Endothelial cell of umbilical vein (primary cell): ENCODE measurements at regions not wholly inside any gene's neighbourhood (a gene's known extent, or its start where the extent isn't known, plus 50 kb on each side); places are given as distances from the start of the nearest gene placed in this dataset.

Experiments used
- BruUV-seq: library from RNA; stranded (reverse); fragments of 400-500 nt; replicated peaks from 2 replicates; lab custom pipeline; 2021; lab: Mats Ljungman, UMichigan
- CTCF ChIA-PET: fragments of 300-600, 350-600 bp; sonication (Branson Sonifier 250); formaldehyde crosslinking; loops from one replicate; lab custom pipeline; 2021; ENCODE audit warnings: antibody characterized with exemption, inconsistent platforms; lab: Charles Lee
- POLR2A ChIA-PET: fragments of 300-600, 350-600 bp; sonication (Branson Sonifier 250); formaldehyde crosslinking; loops from one replicate; lab custom pipeline; 2021; ENCODE audit warnings: antibody characterized with exemption, inconsistent platforms; lab: Charles Lee
- DNase-seq: peaks from one replicate; pipeline ENCODE4 v3.0.0-alpha.2; 2011; ENCODE audit warnings: low read depth, low spot score
- FAIRE-seq: peaks from 2 replicates; lab custom pipeline; 2011; peaks lifted over from hg19 to GRCh38; lab: Jason Lieb, UNC
- H2AFZ ChIP-seq: 2 replicates; pipeline ENCODE4 v1.6.0; 2012; ENCODE audit warnings: low read depth, low read length, control low read depth, inconsistent platforms
- H3K27ac ChIP-seq: 2 replicates; pipeline ENCODE4 v1.5.1; 2011; ENCODE audit warnings: low read depth, mild to moderate bottlenecking, control low read depth, low read length, moderate library complexity; ENCODE audit not compliant: insufficient read depth
- H3K27me3 ChIP-seq, 2 experiments: 2 replicates each; pipeline versions ENCODE4 v1.6.0 to v1.6.1; 2011; ENCODE audit warnings: low read length in 2 of 2, mixed read lengths in 1 of 2; ENCODE audit not compliant: control insufficient read depth in 2 of 2, insufficient read depth in 2 of 2
- H3K36me3 ChIP-seq, 2 experiments: 2 replicates in 1 of 2; 3 replicates in 1 of 2; pipeline ENCODE4 v1.5.1; 2011; ENCODE audit warnings: low read length in 2 of 2, mild to moderate bottlenecking in 1 of 2, moderate library complexity in 1 of 2; ENCODE audit not compliant: control insufficient read depth in 2 of 2, insufficient read depth in 2 of 2; ENCODE audit errors: extremely low read depth in 1 of 2
- H3K4me1 ChIP-seq: 3 replicates; pipeline ENCODE4 v1.5.1; 2011; ENCODE audit warnings: mild to moderate bottlenecking, low read length; ENCODE audit not compliant: control insufficient read depth, insufficient read depth; ENCODE audit errors: extremely low read depth
- H3K4me2 ChIP-seq: 2 replicates; pipeline ENCODE4 v1.6.1; 2011; ENCODE audit warnings: low read length, control low read depth, mixed read lengths; ENCODE audit not compliant: insufficient read depth
- H3K4me3 ChIP-seq, 3 experiments: fragments of 200-600 bp in 1 of 3; sonication (generic), shearing (Covaris generic) in 1 of 3; replicated peaks in 1 of 3; 2 replicates each; pipeline ENCODE4 v1.5.1; 2011 to 2016; ENCODE audit warnings: control low read depth in 3 of 3, low read length in 3 of 3, mild to moderate bottlenecking in 2 of 3, inconsistent platforms in 1 of 3, low read depth in 1 of 3, moderate library complexity in 1 of 3; ENCODE audit not compliant: insufficient read depth in 1 of 3
- H3K79me2 ChIP-seq: 2 replicates; pipeline ENCODE4 v1.6.0; 2012; ENCODE audit warnings: low read length, inconsistent platforms; ENCODE audit not compliant: control insufficient read depth, insufficient read depth
- H3K9ac ChIP-seq: replicated peaks from 2 replicates; pipeline ENCODE3; 2011; ENCODE audit warnings: low read length, control low read depth; ENCODE audit not compliant: insufficient read depth; ENCODE audit errors: extremely low read depth
- H3K9me1 ChIP-seq: replicated peaks from 3 replicates; pipeline ENCODE4 v1.6.0; 2011; ENCODE audit warnings: mild to moderate bottlenecking, low read length; ENCODE audit not compliant: control insufficient read depth, insufficient read depth; ENCODE audit errors: extremely low read depth
- H3K9me3 ChIP-seq: replicated peaks from 2 replicates; pipeline ENCODE4 v1.5.1; 2012; ENCODE audit warnings: low read length, inconsistent platforms; ENCODE audit not compliant: control insufficient read depth, insufficient read depth
- H4K20me1 ChIP-seq: replicated peaks from 2 replicates; pipeline ENCODE3; 2011; ENCODE audit warnings: mild to moderate bottlenecking, low read length; ENCODE audit not compliant: control insufficient read depth, insufficient read depth; ENCODE audit errors: extremely low read depth
- EZH2 ChIP-seq: IDR thresholded peaks from 2 replicates; pipeline ENCODE4 v1.6.1; 2012; ENCODE audit warnings: borderline replicate concordance, low read depth, mild to moderate bottlenecking, moderate library complexity, low read length, inconsistent platforms; ENCODE audit not compliant: severe bottlenecking
- FOS ChIP-seq: IDR thresholded peaks from 2 replicates; pipeline ENCODE4 v1.6.1; 2011; ENCODE audit warnings: mild to moderate bottlenecking, low read length, moderate library complexity, borderline replicate concordance; ENCODE audit not compliant: insufficient read depth
- GATA2 ChIP-seq: IDR thresholded peaks from 2 replicates; pipeline ENCODE4 v1.7.0; 2011; ENCODE audit warnings: low read depth, mild to moderate bottlenecking, moderate library complexity, mixed read lengths, low read length; ENCODE audit not compliant: insufficient read length, insufficient read depth
- JUN ChIP-seq: IDR thresholded peaks from 2 replicates; pipeline ENCODE4 v1.6.1; 2011; ENCODE audit warnings: borderline replicate concordance, low read depth; ENCODE audit not compliant: insufficient read length, insufficient read depth
- MYC ChIP-seq: IDR thresholded peaks from one replicate; pipeline ENCODE4 v1.6.1; 2011; ENCODE audit warnings: mild to moderate bottlenecking, low read depth, low read length
- POLR2A ChIP-seq: IDR thresholded peaks from 2 replicates; pipeline ENCODE4 v1.6.1; 2012; ENCODE audit warnings: low read depth, mild to moderate bottlenecking, control low read depth, low read length
- POLR2AphosphoS5 ChIP-seq: IDR thresholded peaks from 2 replicates; pipeline ENCODE4 v1.6.1; 2012; ENCODE audit warnings: low read depth, mild to moderate bottlenecking, control low read depth, low read length, moderate library complexity; ENCODE audit not compliant: insufficient read depth
- dilution Hi-C: fragments of 300-500 bp; cut with MboI; formaldehyde crosslinking; loops from one replicate; pipeline ENCODE4 v1.15.0; 2019; ENCODE audit warnings: low sequenced_read_pairs; ENCODE audit not compliant: extremely low pct_ligation_motif_present
- intact Hi-C: fragments of 100-400 bp; cut with micrococcal nuclease; formaldehyde crosslinking; loops from one replicate; pipeline ENCODE4 v1.10.0; 2022
- TF ChIP-seq, protein P1 (sequence below), 2 donors: IDR thresholded peaks; 1 replicate in 1 of 2; 2 replicates in 1 of 2; pipeline ENCODE4 v1.5.1; 2011; ENCODE audit warnings: low read length in 2 of 2, mild to moderate bottlenecking in 2 of 2, moderate library complexity in 2 of 2, control low read depth in 1 of 2, inconsistent platforms in 1 of 2, low read depth in 1 of 2; ENCODE audit not compliant: insufficient read depth in 1 of 2; ENCODE audit errors: extremely low read depth in 1 of 2

DNA sequence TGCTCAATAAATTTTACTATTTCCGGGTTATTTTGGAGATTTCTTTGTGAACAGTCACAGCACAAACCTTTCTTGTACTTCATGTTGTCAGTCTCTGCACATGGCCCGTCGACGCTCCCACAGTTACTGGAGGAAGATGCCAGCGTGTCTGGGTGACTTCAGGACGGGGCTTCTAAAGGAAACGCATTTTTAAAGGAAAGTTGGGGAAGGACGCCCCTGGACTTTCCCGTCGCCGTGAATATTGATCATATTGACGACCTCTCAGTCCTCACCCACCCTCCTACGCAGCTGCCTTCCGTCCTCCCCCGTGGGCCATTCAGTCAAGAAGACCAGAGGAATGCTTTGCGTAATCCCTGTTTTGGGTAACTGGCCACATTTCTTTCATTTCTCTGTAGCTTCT lies 71.1 kb upstream of the SNTG2 start:
- Histone ChIP-seq H3K4me3 (no peak overlapping the region), H3K9me3 (no peaks in the 10 kb centered on the region), H3K9ac (no peak overlapping the region), H4K20me1 (no peaks in the 10 kb centered on the region), H3K79me2 (no peaks in the 10 kb centered on the region), H3K36me3 (no peaks in the 10 kb centered on the region), H3K4me2 (no peak overlapping the region), H3K4me1 (no peaks in the 10 kb centered on the region), H2AFZ (no peak overlapping the region), H3K27me3 (no peaks in the 10 kb centered on the region), H3K27ac (no peak overlapping the region), H3K9me1 (no peaks in the 10 kb centered on the region)
- no TSS peak for BruUV-seq
- DNase-seq = no peak
- POLR2A ChIA-PET = no interaction called here
- CTCF ChIA-PET = no interaction called here
- intact Hi-C loops = no loop called here
- dilution Hi-C loops = no loop called here
- TF ChIP-seq, protein P1, sequence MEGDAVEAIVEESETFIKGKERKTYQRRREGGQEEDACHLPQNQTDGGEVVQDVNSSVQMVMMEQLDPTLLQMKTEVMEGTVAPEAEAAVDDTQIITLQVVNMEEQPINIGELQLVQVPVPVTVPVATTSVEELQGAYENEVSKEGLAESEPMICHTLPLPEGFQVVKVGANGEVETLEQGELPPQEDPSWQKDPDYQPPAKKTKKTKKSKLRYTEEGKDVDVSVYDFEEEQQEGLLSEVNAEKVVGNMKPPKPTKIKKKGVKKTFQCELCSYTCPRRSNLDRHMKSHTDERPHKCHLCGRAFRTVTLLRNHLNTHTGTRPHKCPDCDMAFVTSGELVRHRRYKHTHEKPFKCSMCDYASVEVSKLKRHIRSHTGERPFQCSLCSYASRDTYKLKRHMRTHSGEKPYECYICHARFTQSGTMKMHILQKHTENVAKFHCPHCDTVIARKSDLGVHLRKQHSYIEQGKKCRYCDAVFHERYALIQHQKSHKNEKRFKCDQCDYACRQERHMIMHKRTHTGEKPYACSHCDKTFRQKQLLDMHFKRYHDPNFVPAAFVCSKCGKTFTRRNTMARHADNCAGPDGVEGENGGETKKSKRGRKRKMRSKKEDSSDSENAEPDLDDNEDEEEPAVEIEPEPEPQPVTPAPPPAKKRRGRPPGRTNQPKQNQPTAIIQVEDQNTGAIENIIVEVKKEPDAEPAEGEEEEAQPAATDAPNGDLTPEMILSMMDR (IDR thresholded peaks at IDR 0.05; ENCODE audit: extremely low read depth in 1 of 2, insufficient read depth in 1 of 2, low read depth in 1 of 2, low read length in 2 of 2) = no peak
- TF ChIP-seq POLR2A = no peak
- no peak for TF ChIP-seq GATA2
- no peak for TF ChIP-seq FOS
- no peak for TF ChIP-seq POLR2AphosphoS5
- no peak for TF ChIP-seq JUN
- TF ChIP-seq MYC = no peak
- TF ChIP-seq EZH2 = no peak
- no peak for FAIRE-seq
